HG03103 (cell line): ENCODE measurements at regions not wholly inside any gene's neighbourhood (a gene's known extent, or its start where the extent isn't known, plus 50 kb on each side); places are given as distances from the start of the nearest gene placed in this dataset.
"Not testable (repeated sequence)": the region's sequence is repeated elsewhere in the genome, so short reads cannot be mapped to it uniquely, and the experiment has no call there.

Experiments used
- ATAC-seq: cut with Tn5 transposase; IDR thresholded peaks from one replicate; pipeline ENCODE4 v1.9.1; 2021; ENCODE audit warnings: low read depth; ENCODE audit not compliant: unreplicated experiment

DNA sequence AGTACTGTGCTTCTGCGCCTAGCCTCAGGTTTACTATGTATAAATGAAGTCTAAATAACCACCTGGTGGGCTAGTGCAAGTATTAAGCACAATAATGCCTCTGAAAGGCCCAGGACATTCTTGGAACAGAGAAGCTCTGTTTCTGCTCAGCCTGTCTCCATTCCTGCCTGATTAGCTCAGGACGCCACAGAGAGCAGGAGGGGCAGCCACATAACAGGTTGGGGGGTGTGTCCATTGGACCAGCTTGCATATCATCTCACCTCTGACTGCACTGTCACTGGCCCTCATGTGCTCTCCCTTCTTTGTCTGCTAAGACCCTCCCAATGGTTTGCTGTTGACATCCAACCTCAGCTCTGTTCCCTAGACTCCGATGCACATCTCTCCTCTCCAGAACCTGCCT, 52.8 kb upstream of the IKZF1 start:
- no peak for ATAC-seq

GRCh38 chr7:50246551-50246950, 58.0 kb upstream of the IKZF1 start:
- ATAC-seq, result no peak

GRCh38 chr7:50242111-50242510, 62.4 kb upstream of the IKZF1 start:
- ATAC-seq, result not testable (repeated sequence)

DNA sequence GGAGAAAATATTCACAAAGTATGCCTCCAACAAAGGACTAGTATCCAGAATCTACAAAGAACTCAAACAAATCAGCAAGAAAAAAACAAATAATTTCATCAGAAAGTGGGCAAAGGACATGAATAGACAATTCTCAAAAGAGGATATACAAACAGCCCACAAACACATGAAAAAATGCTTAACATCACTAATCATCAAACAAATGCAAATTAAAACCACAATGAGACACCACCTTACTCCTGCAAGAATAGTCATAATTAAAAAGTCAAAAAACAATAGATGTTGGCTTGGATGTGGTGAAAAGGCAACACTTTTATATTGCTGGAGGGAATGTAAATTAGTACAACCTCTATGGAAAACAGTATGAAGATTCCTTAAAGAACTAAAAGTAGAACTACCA, 63.8 kb upstream of the IKZF1 start:
- ATAC-seq, result not testable (repeated sequence)

- ATAC-seq, result no peak
Observed at GRCh38 chr7:50229964-50230363, 74.6 kb upstream of the IKZF1 start.

DNA sequence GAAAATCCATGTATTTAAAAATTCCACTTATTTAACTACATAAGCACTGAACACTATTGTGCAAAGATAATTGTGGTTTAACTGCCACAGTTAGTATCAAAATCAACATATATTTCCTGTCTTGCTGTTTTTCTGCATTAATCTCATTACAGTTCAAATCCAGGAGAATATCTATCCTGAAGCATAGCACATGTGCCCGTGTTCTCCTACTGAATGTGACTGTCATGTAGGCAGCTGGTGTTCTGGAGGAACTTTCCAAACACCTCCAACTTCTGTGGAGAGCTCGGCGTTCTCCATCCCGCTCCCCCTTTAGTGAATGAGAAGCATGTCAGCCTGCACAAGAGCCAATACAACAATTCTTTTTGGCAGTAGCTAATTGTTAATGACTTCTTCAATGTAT, 76.4 kb upstream of the IKZF1 start:
- no peak for ATAC-seq

DNA sequence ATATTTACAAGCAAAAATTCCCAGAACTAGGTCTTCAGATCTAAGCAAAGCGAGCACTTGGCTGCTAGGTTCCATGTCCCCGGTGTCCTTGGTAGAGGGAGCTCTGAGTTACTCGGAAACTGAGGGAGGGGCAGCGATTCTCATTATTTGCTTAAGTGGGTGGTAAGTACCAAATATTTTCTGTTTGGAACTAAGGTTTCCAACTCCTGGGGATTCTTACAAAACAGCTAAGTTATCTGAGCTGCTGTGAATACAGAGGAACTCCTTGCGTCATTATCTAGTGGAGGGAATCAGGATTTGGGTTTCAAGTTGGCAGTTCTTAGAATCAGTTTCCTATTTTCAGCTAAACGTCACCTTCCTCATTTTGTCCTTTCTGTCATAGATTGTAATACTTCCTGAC, 76.8 kb upstream of the IKZF1 start:
- no peak for ATAC-seq

DNA sequence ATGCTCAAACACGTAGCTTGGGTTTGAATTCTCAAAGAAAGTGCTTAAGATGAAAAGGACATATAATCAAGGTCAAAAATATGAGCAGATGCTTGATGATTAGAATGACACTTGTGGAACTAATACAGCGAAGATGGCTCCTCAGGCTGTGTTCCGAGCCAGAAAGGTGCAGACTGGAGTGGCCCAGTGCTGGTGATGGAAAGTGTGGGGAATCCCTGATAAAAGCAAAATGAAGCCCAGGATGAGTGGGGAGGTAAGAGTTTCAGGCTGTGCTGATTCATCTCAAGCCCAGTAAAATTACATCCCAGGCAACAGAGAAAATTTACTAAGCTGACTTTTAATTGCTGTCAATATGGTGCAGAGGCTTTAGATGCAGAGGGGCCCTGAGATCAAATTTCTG, 77.8 kb upstream of the IKZF1 start:
- no peak for ATAC-seq

- no peak for ATAC-seq
Observed at GRCh38 chr7:50226145-50226544, 78.4 kb upstream of the IKZF1 start.

- no peak for ATAC-seq
Observed at GRCh38 chr7:50221433-50221832, 83.1 kb upstream of the IKZF1 start.

GRCh38 chr7:50221028-50221427, 83.5 kb upstream of the IKZF1 start:
- no peak for ATAC-seq

DNA sequence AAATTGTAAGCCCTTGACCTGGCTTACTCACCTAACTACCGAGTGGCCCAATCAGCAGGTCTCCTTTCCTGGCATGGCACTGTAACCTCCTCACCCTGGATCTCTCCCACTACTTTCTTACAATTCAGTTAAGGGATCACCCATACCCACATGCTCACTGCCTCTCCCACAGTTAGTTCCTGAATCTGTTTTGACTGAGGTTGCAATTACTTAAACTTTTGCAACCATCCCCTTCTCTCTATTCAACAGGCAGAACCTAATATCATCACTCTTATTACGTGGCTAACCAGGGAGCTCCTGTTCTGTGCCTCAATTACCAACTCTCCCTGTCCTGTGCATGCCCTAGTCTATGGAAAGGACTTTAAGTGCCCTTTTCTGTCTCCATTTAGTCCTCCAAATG, 84.2 kb upstream of the IKZF1 start:
- ATAC-seq, result no peak

DNA sequence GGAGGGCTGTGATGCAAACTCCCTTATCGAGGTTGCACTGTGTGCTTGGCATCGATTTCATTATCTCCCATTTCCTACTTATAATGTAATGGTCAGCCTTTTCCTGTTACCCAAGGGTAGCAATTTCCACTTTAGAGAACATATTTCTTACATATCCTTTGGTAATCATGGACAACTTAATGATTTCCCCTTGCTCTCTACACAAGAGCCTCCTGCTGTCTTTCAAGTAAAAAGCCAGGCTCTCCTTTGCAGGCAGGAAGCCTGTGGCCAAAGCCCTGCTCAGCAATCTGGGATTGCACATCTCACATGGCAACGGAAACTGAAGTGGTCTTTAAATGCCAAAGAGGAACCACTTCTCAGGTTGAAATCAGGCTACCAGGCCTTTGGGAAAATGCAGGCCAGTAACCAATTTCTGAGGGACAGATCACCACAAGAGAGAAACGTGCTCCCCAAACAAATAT, 86.7 kb upstream of the IKZF1 start:
- ATAC-seq, result no peak

DNA sequence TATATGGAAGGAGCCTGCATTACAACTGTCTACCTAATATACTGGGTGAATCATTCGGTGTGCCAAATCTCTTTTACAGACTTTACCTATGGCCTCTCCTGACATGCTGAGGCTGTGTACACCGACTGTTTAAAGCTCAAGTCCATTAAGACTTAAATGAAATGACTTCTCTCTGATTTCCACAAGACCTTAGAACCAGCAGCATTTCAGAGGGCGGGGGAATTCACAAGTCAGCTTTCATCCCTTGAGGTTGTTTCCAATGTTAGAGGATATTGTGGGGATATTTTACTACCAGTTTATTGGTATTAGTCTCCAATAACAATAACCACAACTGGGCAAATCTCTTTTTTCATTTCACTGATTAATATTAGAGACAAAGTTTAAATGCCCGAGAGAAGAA, 87.1 kb upstream of the IKZF1 start:
- no peak for ATAC-seq

DNA sequence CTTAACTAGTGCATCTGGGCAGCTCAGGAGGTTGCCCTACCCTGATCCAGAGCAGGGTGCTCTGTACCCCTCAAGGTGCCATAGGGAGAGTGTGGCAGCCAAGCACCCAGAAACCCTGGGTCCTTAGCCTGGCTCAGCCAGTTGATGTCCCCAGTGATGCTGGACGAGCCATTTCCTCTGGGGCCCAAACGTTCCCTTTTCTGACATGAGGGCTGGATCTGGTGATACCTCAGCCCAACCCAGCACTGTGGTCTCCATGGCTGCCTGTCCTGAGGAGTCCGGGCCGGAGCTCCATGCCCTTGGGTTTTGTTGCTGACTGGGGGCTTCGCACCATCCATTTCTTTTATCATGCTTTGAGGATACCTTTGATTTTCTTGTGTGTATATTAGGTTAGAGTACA, 87.9 kb upstream of the IKZF1 start:
- no peak for ATAC-seq

GRCh38 chr7:50214771-50215170, 89.7 kb upstream of the IKZF1 start:
- no peak for ATAC-seq

DNA sequence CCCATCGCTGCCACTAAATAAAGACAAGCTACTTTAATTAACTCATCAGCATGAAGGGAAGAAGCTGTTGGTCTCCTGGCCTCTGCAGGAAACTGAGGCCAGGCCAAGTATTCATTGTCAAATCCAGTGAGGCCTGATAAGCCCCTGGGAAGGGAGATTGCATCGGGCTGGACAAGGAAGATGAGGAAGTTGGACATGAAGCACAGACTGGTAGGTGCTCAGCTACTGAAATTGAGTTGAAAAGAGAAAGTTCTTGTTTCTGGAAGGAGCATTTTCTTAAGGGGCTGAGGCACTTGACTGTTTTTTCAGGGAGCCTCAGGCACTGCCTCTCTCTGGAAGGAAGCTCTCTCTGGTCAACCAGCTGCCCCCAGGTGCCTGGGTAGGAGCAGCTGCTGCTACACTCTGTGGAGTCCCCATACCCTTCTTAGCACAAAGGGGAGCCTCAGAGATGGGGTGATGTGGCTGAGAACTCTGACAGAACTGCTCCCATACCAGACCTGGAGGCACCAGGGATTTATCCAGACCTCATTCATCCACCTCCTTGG, 90.3 kb upstream of the IKZF1 start:
- no peak for ATAC-seq

DNA sequence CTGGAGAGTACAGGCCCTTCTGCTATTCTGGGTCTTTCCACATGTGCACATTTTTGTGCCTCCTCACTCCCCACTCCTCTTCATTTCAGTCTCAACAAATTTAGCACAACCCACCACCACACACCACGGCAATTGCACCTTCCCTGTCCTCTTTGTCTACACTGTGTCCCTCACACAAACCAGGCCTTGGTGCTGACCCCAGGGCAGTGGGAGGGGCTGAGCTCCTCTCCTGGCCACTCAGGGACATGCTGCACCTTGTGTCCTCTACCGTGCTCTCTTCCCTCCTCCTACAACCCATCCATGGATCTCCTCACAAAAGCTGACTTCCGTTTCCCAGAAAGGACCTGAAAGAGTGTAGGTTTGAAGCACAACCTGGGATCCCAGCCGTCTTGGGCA, 90.9 kb upstream of the IKZF1 start:
- ATAC-seq, result no peak

- ATAC-seq, result peak; percentile 50
Observed at GRCh38 chr7:50212666-50213621, 91.6 kb upstream of the IKZF1 start.

- no peak for ATAC-seq
Observed at GRCh38 chr7:50212016-50212325, 92.5 kb upstream of the IKZF1 start.

GRCh38 chr7:50211130-50212015, 93.1 kb upstream of the IKZF1 start:
- ATAC-seq, result no peak
